GM23338 (cell line): ENCODE measurements at regions not wholly inside any gene's neighbourhood (a gene's known extent, or its start where the extent isn't known, plus 50 kb on each side); places are given as distances from the start of the nearest gene placed in this dataset.

Experiments
- CREB1 ChIP-seq: fragments of 250-450 bp; sonication (Bioruptor Pico); IDR thresholded peaks from 2 replicates; pipeline ENCODE4 v1.5.0; 2020; ENCODE audit warnings: low read depth, mild to moderate bottlenecking, moderate library complexity
- EZH2 ChIP-seq: fragments of 200-600 bp; sonication (generic); IDR thresholded peaks from one replicate; pipeline ENCODE4 v1.8.0; 2017; ENCODE audit warnings: antibody characterized with exemption, mild to moderate bottlenecking, low read depth; ENCODE audit not compliant: unreplicated experiment
- EZH2phosphoT487 ChIP-seq: fragments of 200-600 bp; sonication (generic); IDR thresholded peaks from one replicate; pipeline ENCODE4 v1.8.1; 2018; ENCODE audit warnings: antibody characterized with exemption; ENCODE audit not compliant: unreplicated experiment
- JUNB ChIP-seq: IDR thresholded peaks from one replicate; pipeline ENCODE4 v1.6.1; 2016; ENCODE audit warnings: antibody characterized with exemption; ENCODE audit not compliant: unreplicated experiment
- POLR2AphosphoS5 ChIP-seq: IDR thresholded peaks from 2 replicates; pipeline ENCODE4 v1.6.1; 2016; ENCODE audit warnings: antibody characterized with exemption, low read depth
- ZNF114 ChIP-seq: fragments of 250-450 bp; sonication (Bioruptor Pico); IDR thresholded peaks from 2 replicates; pipeline ENCODE4 v1.5.0; 2020; ENCODE audit warnings: mild to moderate bottlenecking, moderate library complexity
- TF ChIP-seq, protein P1 (sequence below), 2 experiments: fragments of 200-600 bp in 1 of 2; sonication (generic) in 1 of 2; conservative IDR thresholded peaks; 2 replicates each; pipeline versions ENCODE4 v1.5.1 to v1.6.1; 2016 to 2017; ENCODE audit warnings: antibody characterized with exemption in 2 of 2, low read depth in 2 of 2, mild to moderate bottlenecking in 2 of 2, moderate library complexity in 1 of 2
- TF ChIP-seq, protein P2 (sequence below): IDR thresholded peaks from one replicate; pipeline ENCODE4 v1.6.1; 2018; ENCODE audit warnings: antibody characterized with exemption; ENCODE audit not compliant: unreplicated experiment

DNA sequence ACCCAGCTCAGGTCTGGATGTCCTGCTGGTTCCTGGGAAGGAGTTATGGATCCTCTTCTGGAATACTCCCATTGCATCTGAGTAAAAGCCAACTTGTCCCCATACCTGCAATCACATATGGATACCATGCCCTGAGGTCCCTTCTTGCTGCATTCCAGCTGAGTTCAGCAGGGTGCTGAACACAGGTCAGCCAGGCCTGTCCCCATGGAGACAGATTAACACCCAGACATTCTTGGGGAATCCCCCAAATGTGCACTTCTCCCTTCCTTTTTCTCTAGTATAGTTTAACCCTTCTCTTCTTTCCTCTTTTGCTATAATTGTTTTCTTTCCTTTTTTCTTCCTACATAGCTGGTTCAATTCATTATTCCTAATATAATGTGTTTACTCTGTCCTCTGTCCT is 799.6 kb upstream of the HS6ST1 start:
- TF ChIP-seq, protein P1, sequence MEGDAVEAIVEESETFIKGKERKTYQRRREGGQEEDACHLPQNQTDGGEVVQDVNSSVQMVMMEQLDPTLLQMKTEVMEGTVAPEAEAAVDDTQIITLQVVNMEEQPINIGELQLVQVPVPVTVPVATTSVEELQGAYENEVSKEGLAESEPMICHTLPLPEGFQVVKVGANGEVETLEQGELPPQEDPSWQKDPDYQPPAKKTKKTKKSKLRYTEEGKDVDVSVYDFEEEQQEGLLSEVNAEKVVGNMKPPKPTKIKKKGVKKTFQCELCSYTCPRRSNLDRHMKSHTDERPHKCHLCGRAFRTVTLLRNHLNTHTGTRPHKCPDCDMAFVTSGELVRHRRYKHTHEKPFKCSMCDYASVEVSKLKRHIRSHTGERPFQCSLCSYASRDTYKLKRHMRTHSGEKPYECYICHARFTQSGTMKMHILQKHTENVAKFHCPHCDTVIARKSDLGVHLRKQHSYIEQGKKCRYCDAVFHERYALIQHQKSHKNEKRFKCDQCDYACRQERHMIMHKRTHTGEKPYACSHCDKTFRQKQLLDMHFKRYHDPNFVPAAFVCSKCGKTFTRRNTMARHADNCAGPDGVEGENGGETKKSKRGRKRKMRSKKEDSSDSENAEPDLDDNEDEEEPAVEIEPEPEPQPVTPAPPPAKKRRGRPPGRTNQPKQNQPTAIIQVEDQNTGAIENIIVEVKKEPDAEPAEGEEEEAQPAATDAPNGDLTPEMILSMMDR (conservative IDR thresholded peaks at IDR 0.05; ENCODE audit: low read depth in 2 of 2), result no peak
- TF ChIP-seq EZH2, result no peak
- TF ChIP-seq POLR2AphosphoS5, result no peak
- TF ChIP-seq, protein P2, sequence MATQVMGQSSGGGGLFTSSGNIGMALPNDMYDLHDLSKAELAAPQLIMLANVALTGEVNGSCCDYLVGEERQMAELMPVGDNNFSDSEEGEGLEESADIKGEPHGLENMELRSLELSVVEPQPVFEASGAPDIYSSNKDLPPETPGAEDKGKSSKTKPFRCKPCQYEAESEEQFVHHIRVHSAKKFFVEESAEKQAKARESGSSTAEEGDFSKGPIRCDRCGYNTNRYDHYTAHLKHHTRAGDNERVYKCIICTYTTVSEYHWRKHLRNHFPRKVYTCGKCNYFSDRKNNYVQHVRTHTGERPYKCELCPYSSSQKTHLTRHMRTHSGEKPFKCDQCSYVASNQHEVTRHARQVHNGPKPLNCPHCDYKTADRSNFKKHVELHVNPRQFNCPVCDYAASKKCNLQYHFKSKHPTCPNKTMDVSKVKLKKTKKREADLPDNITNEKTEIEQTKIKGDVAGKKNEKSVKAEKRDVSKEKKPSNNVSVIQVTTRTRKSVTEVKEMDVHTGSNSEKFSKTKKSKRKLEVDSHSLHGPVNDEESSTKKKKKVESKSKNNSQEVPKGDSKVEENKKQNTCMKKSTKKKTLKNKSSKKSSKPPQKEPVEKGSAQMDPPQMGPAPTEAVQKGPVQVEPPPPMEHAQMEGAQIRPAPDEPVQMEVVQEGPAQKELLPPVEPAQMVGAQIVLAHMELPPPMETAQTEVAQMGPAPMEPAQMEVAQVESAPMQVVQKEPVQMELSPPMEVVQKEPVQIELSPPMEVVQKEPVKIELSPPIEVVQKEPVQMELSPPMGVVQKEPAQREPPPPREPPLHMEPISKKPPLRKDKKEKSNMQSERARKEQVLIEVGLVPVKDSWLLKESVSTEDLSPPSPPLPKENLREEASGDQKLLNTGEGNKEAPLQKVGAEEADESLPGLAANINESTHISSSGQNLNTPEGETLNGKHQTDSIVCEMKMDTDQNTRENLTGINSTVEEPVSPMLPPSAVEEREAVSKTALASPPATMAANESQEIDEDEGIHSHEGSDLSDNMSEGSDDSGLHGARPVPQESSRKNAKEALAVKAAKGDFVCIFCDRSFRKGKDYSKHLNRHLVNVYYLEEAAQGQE, result no peak
- TF ChIP-seq CREB1 (CRISPR knock-in tag), result no peak
- no peak for TF ChIP-seq JUNB
- no peak for TF ChIP-seq EZH2phosphoT487
- no peak for TF ChIP-seq ZNF114 (CRISPR knock-in tag)
